GM23338 (cell line): ENCODE measurements at regions not wholly inside any gene's neighbourhood (a gene's known extent, or its start where the extent isn't known, plus 50 kb on each side); places are given as distances from the start of the nearest gene placed in this dataset.
A peak's percentile ranks its signal among the peaks of the same experiment; 100 is the strongest.

Experiments
- ATAC-seq: fragments of 200-7000 bp; cut with Tn5 transposase; 3 replicates; pipeline ENCODE4 v1.9.1; 2020
- DNase-seq: peaks from one replicate; pipeline ENCODE4 v3.0.0-alpha.2; 2015; ENCODE audit warnings: low spot score
- H2AFZ ChIP-seq: fragments of 200-600 bp; sonication (generic); 2 replicates; pipeline ENCODE4 v1.8.0; 2016; ENCODE audit warnings: antibody characterized with exemption, mild to moderate bottlenecking, moderate library complexity
- H3F3A ChIP-seq: fragments of 200-600 bp; sonication (generic); replicated peaks from 2 replicates; pipeline ENCODE4 v1.8.0; 2017; ENCODE audit warnings: antibody characterized with exemption, mixed run types, low read depth
- H3K27ac ChIP-seq: fragments of 200-600 bp; sonication (generic); 2 replicates; pipeline ENCODE4 v1.6.1; 2016; ENCODE audit warnings: low read depth
- H3K27me3 ChIP-seq: fragments of 200-600 bp; sonication (generic); 2 replicates; pipeline ENCODE4 v1.8.0; 2016; ENCODE audit warnings: mild to moderate bottlenecking, mixed run types, moderate library complexity; ENCODE audit not compliant: insufficient read depth
- H3K36me3 ChIP-seq: fragments of 200-600 bp; sonication (generic); 2 replicates; pipeline ENCODE4 v1.8.0; 2016; ENCODE audit warnings: mild to moderate bottlenecking; ENCODE audit not compliant: insufficient read depth
- H3K4me1 ChIP-seq: fragments of 200-600 bp; sonication (generic); 2 replicates; pipeline ENCODE4 v1.8.0; 2016; ENCODE audit warnings: mild to moderate bottlenecking, moderate library complexity; ENCODE audit not compliant: insufficient read depth
- H3K4me2 ChIP-seq: fragments of 200-600 bp; sonication (generic); 2 replicates; pipeline ENCODE4 v1.7.1; 2017; ENCODE audit warnings: mixed run types
- H3K4me3 ChIP-seq: fragments of 200-600 bp; sonication (generic); 2 replicates; pipeline ENCODE4 v1.6.1; 2016; ENCODE audit warnings: mixed run types
- H3K79me2 ChIP-seq: fragments of 200-600 bp; sonication (generic); replicated peaks from 2 replicates; pipeline ENCODE4 v1.8.0; 2017; ENCODE audit warnings: mild to moderate bottlenecking; ENCODE audit not compliant: insufficient read depth
- H3K9me2 ChIP-seq: fragments of 200-600 bp; sonication (generic); 2 replicates; pipeline ENCODE4 v1.8.0; 2017; ENCODE audit not compliant: insufficient read depth
- H4K20me1 ChIP-seq: fragments of 200-600 bp; sonication (generic); replicated peaks from 2 replicates; pipeline ENCODE4 v1.8.0; 2017; ENCODE audit warnings: mild to moderate bottlenecking; ENCODE audit not compliant: insufficient read depth
- H3K27ac Mint-ChIP-seq: 2 replicates; pipeline ENCODE4 v1.8.0; 2020; ENCODE audit warnings: inconsistent platforms, mild to moderate bottlenecking, moderate library complexity, mixed read lengths
- H3K27me3 Mint-ChIP-seq: 3 replicates; pipeline ENCODE4 v1.8.0; 2022; ENCODE audit warnings: low read depth, mild to moderate bottlenecking, moderate library complexity, mixed read lengths, inconsistent platforms; ENCODE audit not compliant: insufficient read depth, poor library complexity
- H3K36me3 Mint-ChIP-seq: 3 replicates; pipeline ENCODE4 v1.8.0; 2021; ENCODE audit warnings: low read depth, mild to moderate bottlenecking, inconsistent platforms, moderate library complexity, mixed read lengths
- H3K4me1 Mint-ChIP-seq: 3 replicates; pipeline ENCODE4 v1.8.0; 2020; ENCODE audit warnings: mild to moderate bottlenecking, inconsistent platforms, mixed read lengths
- H3K4me3 Mint-ChIP-seq: 3 replicates; pipeline ENCODE4 v1.8.0; 2021; ENCODE audit warnings: moderate library complexity, mild to moderate bottlenecking, inconsistent platforms, mixed read lengths
- H3K9me3 Mint-ChIP-seq: 3 replicates; pipeline ENCODE4 v1.8.0; 2020; ENCODE audit warnings: moderate library complexity, mild to moderate bottlenecking, inconsistent platforms, mixed read lengths
- CREB1 ChIP-seq: fragments of 250-450 bp; sonication (Bioruptor Pico); IDR thresholded peaks from 2 replicates; pipeline ENCODE4 v1.5.0; 2020; ENCODE audit warnings: low read depth, mild to moderate bottlenecking, moderate library complexity
- CTCF ChIP-seq, 2 experiments: fragments of 200-600 bp in 1 of 2; sonication (generic) in 1 of 2; conservative IDR thresholded peaks; 2 replicates each; pipeline versions ENCODE4 v1.5.1 to v1.6.1; 2016 to 2017; ENCODE audit warnings: antibody characterized with exemption in 2 of 2, low read depth in 2 of 2, mild to moderate bottlenecking in 2 of 2, moderate library complexity in 1 of 2
- EZH2 ChIP-seq: fragments of 200-600 bp; sonication (generic); IDR thresholded peaks from one replicate; pipeline ENCODE4 v1.8.0; 2017; ENCODE audit warnings: antibody characterized with exemption, mild to moderate bottlenecking, low read depth; ENCODE audit not compliant: unreplicated experiment
- JUNB ChIP-seq: IDR thresholded peaks from one replicate; pipeline ENCODE4 v1.6.1; 2016; ENCODE audit warnings: antibody characterized with exemption; ENCODE audit not compliant: unreplicated experiment
- NANOG ChIP-seq: IDR thresholded peaks from 2 replicates; pipeline ENCODE4 v1.6.1; 2016; ENCODE audit warnings: antibody characterized with exemption, borderline replicate concordance
- POLR2AphosphoS5 ChIP-seq: IDR thresholded peaks from 2 replicates; pipeline ENCODE4 v1.6.1; 2016; ENCODE audit warnings: antibody characterized with exemption, low read depth
- STAT1 ChIP-seq: IDR thresholded peaks from one replicate; pipeline ENCODE4 v1.6.1; 2016; ENCODE audit warnings: antibody characterized with exemption; ENCODE audit not compliant: unreplicated experiment
- ZNF114 ChIP-seq: fragments of 250-450 bp; sonication (Bioruptor Pico); IDR thresholded peaks from 2 replicates; pipeline ENCODE4 v1.5.0; 2020; ENCODE audit warnings: mild to moderate bottlenecking, moderate library complexity
- ZNF462 ChIP-seq: fragments of 250-450 bp; sonication (Bioruptor Pico); IDR thresholded peaks from 2 replicates; pipeline ENCODE4 v1.5.0; 2020; ENCODE audit warnings: mild to moderate bottlenecking, moderate library complexity

GRCh38 chr12:69108037-69108436 lies 131.3 kb upstream of the CPSF6 start:
- H3K79me2 ChIP-seq: no peaks in the 10 kb centered on the region
- Mint-ChIP-seq H3K9me3 (no peaks in the 10 kb centered on the region), H3K27ac (no peak overlapping the region), H3K27me3 (no peaks in the 10 kb centered on the region), H3K4me1 (peaks cover 12% of the 10 kb centered on the region), H3K36me3 (no peaks in the 10 kb centered on the region), H3K4me3 (no peak overlapping the region)
- DNase-seq (peak; percentile 46), ATAC-seq (peak; percentile 82)
- H3K27me3 ChIP-seq: no peaks in the 10 kb centered on the region
- 0 out of 2 replicates have a peak overlapping the region, but pooled peaks have one; percentile 2 for H3K4me2 ChIP-seq
- no peak overlapping the region for H3K4me3 ChIP-seq
- H3K36me3 ChIP-seq: no peaks in the 10 kb centered on the region
- no peak for TF ChIP-seq JUNB
- 0 out of 4 replicates have a peak, but pooled peaks of 1 of the 2 experiments have one; percentile 15 for TF ChIP-seq CTCF (conservative IDR thresholded peaks at IDR 0.05; ENCODE audit: low read depth in 2 of 2)
- TF ChIP-seq NANOG: no peak
- no peak for TF ChIP-seq ZNF462 (CRISPR knock-in tag)
- no peak for TF ChIP-seq EZH2
- no peak for TF ChIP-seq CREB1 (CRISPR knock-in tag)
- TF ChIP-seq STAT1: no peak
- TF ChIP-seq ZNF114 (CRISPR knock-in tag): no peak
- TF ChIP-seq POLR2AphosphoS5: no peak
- H3F3A ChIP-seq: no peaks in the 10 kb centered on the region
- H3K9me2 ChIP-seq: 0 out of 2 replicates have a peak, but pooled peaks cover 3% of the 10 kb centered on the region
- no peaks in the 10 kb centered on the region for H4K20me1 ChIP-seq
- H3K4me1 ChIP-seq: peaks cover 13% of the 10 kb centered on the region; the same call in 1 of the 2 replicates
- H2AFZ ChIP-seq: no peak overlapping the region
- H3K27ac ChIP-seq: no peak overlapping the region
